SK-N-SH (cell line): ENCODE measurements at regions not wholly inside any gene's neighbourhood (a gene's known extent, or its start where the extent isn't known, plus 50 kb on each side); places are given as distances from the start of the nearest gene placed in this dataset.

Experiments
- CTCF ChIP-seq: fragments of 200-600 bp; sonication (generic); IDR thresholded peaks from 2 replicates; pipeline ENCODE4 v1.6.1; 2017; ENCODE audit warnings: antibody characterized with exemption, mild to moderate bottlenecking, moderate library complexity
- EP300 ChIP-seq, 2 experiments: IDR thresholded peaks; 2 replicates each; pipeline versions ENCODE4 v1.4.0 to v1.6.1; 2012; ENCODE audit warnings: borderline replicate concordance in 1 of 2, low read depth in 1 of 2, low read length in 1 of 2
- EZH2phosphoT487 ChIP-seq: fragments of 200-600 bp; sonication (generic); IDR thresholded peaks from 2 replicates; pipeline ENCODE4 v1.6.1; 2017; ENCODE audit warnings: low read depth, mixed run types, mild to moderate bottlenecking, antibody characterized with exemption, moderate library complexity, borderline replicate concordance
- JUND ChIP-seq: IDR thresholded peaks from 2 replicates; pipeline ENCODE4 v1.4.0; 2012
- NRF1 ChIP-seq: IDR thresholded peaks from 2 replicates; pipeline ENCODE4 v1.6.1; 2012; ENCODE audit warnings: low read depth, mild to moderate bottlenecking, low read length
- POLR2AphosphoS5 ChIP-seq: IDR thresholded peaks from 2 replicates; pipeline ENCODE4 v1.6.1; 2012; ENCODE audit warnings: low read depth, low read length
- TAF1 ChIP-seq: IDR thresholded peaks from 2 replicates; pipeline ENCODE4 v1.6.1; 2012; ENCODE audit warnings: low read depth, mild to moderate bottlenecking, low read length, moderate library complexity, borderline replicate concordance
- TCF12 ChIP-seq: IDR thresholded peaks from 2 replicates; pipeline ENCODE4 v1.4.0; 2012

DNA sequence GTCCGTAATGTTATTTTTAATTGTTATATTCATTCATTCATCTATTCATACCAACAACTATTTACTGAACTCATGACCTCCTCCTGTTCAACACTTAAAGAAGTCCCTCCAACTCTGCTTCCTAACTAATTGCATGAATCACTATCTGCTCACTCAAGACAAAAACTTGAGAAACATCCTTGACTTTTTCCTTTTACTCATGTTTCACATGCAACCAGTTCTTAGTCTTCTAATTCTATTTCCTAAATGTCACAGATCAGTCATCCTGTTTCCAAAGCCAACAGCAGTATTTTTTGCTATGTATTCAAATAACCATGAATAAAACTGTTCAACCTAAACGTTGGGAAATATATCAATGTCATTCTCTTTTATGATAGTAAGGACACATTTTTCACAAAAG, 124.6 kb upstream of the GBE1 start:
- TF ChIP-seq CTCF (no peak), TAF1 (no peak), TCF12 (no peak), JUND (no peak), POLR2AphosphoS5 (no peak), EP300 (IDR thresholded peaks at IDR 0.05; ENCODE audit: borderline replicate concordance in 1 of 2, low read depth in 1 of 2, low read length in 1 of 2) (no peak), NRF1 (no peak), EZH2phosphoT487 (no peak)
